NB4 (cell line): ENCODE measurements at regions not wholly inside any gene's neighbourhood (a gene's known extent, or its start where the extent isn't known, plus 50 kb on each side); places are given as distances from the start of the nearest gene placed in this dataset.
"Not testable (repeated sequence)": the region's sequence is repeated elsewhere in the genome, so short reads cannot be mapped to it uniquely, and the experiment has no call there.

Experiments
- DNase-seq: peaks from one replicate; pipeline ENCODE4 v3.0.0; 2010; ENCODE audit warnings: low read depth
- H3K4me3 ChIP-seq: one replicate; pipeline ENCODE4 v1.5.1; 2011; ENCODE audit warnings: mild to moderate bottlenecking, low read depth, low read length, moderate library complexity
- MYC ChIP-seq: IDR thresholded peaks from 2 replicates; pipeline ENCODE4 v1.6.1; 2011; ENCODE audit warnings: low read depth, low read length
- POLR2A ChIP-seq: IDR thresholded peaks from 2 replicates; pipeline ENCODE4 v1.6.1; 2011; ENCODE audit warnings: mild to moderate bottlenecking; ENCODE audit not compliant: insufficient read length; ENCODE audit errors: extremely low read depth
- TF ChIP-seq, protein P1 (sequence below): IDR thresholded peaks from one replicate; pipeline ENCODE4 v1.5.1; 2012; ENCODE audit warnings: low read depth, low read length
- TF ChIP-seq, protein P2 (sequence below): IDR thresholded peaks from 2 replicates; pipeline ENCODE4 v1.6.1; 2011; ENCODE audit warnings: low read depth, low read length

DNA sequence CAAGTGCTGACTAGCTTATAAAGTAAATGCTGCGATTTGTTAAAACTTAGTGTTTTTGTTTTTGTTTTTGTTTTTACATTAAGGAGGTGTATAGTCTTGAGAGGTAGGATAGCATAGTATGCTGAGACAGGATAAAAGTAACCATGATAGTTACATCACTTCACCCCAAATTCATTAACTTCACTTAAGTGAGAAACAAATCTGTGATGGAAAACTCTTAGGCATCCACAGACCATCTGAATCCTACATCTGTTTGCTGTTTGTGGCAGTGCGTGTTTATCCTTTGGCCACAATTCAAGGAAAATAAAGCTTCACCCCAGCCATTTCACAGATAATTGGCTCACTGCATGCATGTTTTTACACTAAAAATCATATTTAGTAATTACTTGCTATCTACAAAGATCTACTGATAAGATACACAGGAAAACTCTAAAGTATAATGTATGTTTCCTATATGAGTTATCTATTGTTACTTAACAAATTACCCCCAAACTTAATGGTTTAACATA is 82.0 kb downstream of the ZNF622 start:
- no peak overlapping the region for H3K4me3 ChIP-seq
- DNase-seq, result no peak
- no peak for TF ChIP-seq POLR2A
- TF ChIP-seq, protein P1, sequence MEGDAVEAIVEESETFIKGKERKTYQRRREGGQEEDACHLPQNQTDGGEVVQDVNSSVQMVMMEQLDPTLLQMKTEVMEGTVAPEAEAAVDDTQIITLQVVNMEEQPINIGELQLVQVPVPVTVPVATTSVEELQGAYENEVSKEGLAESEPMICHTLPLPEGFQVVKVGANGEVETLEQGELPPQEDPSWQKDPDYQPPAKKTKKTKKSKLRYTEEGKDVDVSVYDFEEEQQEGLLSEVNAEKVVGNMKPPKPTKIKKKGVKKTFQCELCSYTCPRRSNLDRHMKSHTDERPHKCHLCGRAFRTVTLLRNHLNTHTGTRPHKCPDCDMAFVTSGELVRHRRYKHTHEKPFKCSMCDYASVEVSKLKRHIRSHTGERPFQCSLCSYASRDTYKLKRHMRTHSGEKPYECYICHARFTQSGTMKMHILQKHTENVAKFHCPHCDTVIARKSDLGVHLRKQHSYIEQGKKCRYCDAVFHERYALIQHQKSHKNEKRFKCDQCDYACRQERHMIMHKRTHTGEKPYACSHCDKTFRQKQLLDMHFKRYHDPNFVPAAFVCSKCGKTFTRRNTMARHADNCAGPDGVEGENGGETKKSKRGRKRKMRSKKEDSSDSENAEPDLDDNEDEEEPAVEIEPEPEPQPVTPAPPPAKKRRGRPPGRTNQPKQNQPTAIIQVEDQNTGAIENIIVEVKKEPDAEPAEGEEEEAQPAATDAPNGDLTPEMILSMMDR, result no peak
- TF ChIP-seq MYC, result no peak
- TF ChIP-seq, protein P2, sequence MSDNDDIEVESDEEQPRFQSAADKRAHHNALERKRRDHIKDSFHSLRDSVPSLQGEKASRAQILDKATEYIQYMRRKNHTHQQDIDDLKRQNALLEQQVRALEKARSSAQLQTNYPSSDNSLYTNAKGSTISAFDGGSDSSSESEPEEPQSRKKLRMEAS, result no peak

DNA sequence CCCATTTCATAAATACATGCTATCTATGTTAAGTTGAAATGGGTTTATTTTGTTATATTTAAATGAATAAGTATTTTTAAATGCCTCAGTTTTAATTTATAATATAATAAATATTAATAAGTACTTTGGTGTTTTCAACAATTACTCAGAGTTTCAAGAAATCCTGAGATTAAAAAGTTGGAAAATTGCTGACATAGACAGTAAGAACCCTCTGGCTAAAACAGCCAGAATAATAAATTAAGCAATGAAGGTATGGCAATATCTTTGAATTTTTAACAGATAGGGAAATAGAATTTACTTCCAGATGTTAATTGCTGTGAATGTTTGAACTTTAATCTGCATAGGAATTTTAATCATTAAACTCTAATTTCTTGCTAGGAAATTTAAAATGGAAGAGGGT is 83.6 kb downstream of the ZNF622 start:
- TF ChIP-seq, protein P1, result no peak
- TF ChIP-seq POLR2A, result no peak
- TF ChIP-seq, protein P2, result no peak
- no peak for TF ChIP-seq MYC
- DNase-seq, result no peak
- H3K4me3 ChIP-seq, result no peak overlapping the region

DNA sequence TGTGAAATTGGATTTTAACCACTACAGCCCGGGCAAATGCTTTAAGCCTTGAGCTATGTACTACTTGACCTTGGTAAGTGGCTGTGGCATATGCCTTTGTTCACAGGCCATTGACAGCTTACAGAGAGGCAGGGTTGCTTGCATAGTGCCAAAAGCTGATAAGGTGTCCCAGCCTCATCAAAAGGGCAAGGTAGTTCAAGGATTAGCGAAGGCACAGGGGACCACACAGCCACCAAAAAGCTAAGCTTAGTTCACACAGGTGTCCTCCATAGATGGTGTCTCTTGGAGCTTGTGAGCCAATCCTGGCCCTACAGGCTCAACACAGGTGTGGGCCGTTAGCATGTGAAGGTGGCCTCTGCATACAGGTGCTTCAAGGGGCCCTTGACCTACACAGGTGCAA is 86.8 kb downstream of the ZNF622 start:
- TF ChIP-seq, protein P2, result no peak
- no peak for TF ChIP-seq POLR2A
- TF ChIP-seq MYC, result no peak
- TF ChIP-seq, protein P1, result no peak
- no peak for DNase-seq
- no peak overlapping the region for H3K4me3 ChIP-seq

DNA sequence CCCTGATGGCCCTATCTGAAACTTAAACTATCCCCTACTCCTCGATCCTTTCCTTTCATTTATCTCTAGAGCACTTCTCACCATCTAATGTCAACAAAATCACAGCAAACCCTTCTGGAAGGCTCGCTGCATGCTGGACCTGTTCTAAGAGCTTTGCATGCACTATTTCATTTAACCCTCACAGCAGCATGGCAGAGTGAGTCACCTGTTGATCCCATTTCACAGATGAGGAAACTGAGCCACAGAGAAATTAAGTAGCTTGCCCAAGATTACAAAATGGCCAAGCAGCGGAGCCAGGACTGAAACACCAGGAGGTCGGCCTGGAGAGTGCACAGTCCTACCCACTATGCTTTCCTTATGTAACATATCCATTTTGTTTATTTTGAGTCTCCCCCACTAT is 93.1 kb downstream of the ZNF622 start:
- TF ChIP-seq, protein P2, result no peak
- TF ChIP-seq, protein P1, result no peak
- TF ChIP-seq MYC, result no peak
- no peak for TF ChIP-seq POLR2A
- no peak overlapping the region for H3K4me3 ChIP-seq
- no peak for DNase-seq

DNA sequence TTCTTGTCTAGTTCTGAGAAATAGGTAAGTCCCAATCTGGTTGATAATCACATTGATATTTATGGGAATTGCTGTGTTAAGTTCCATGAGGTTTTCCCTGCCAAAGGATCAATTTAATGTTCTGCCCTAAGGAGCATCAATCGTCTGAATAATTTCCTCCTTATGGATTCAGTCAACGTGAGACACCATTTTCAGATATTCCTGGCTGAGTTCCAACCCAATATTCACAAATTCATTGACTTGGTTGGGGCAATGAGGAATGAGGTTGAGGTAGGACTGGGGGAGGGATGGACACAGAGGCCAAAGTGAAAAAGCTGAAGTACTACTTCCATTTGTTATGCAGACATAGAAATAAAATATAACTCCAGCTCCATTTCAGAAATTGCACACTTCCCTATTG is 99.1 kb downstream of the ZNF622 start:
- DNase-seq, result no peak
- no peak overlapping the region for H3K4me3 ChIP-seq
- no peak for TF ChIP-seq POLR2A
- TF ChIP-seq MYC, result no peak
- TF ChIP-seq, protein P2, result no peak
- TF ChIP-seq, protein P1, result no peak

DNA sequence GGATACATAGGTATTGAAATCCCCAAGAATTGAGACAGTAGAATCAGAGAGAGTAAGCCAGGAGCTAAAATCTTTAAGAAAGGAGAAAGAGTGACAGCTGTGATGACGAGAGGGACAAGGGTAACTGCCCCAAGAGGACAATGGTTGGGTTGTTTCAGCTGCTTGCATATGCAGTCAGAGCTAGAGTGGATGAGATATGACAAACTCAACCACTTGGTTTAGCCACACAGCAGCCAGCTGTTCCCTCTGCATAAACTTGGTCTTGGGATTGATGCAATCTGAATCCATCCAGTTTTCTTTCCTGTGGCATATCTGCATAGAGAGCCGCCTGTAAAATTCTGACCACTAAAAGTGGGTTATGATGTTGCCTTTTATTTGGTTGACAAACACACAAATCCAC is 100.7 kb downstream of the ZNF622 start:
- TF ChIP-seq POLR2A, result no peak
- DNase-seq, result no peak
- no peak overlapping the region for H3K4me3 ChIP-seq

DNA sequence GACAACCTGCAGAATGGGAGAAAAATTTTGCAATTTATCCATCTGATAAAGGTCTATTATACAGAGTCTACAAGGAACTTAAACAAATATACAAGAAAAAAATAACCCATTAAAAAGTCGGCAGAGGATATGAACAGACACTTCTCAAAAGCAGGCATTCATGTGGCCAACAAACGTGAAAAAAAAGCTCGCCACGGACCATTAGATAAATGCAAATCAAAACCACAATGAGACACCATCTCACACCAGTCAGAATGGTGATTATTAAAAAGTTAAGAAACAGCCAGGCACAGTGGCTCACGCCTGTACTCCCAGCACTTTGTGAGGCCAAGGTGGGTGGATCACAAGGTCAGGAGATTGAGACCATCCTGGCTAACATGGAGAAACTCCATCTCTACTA is 112.2 kb downstream of the ZNF622 start:
- not testable (repeated sequence) for H3K4me3 ChIP-seq, DNase-seq
